Heart left ventricle (tissue), 16 donors: ENCODE measurements at regions not wholly inside any gene's neighbourhood (a gene's known extent, or its start where the extent isn't known, plus 50 kb on each side); places are given as distances from the start of the nearest gene placed in this dataset.
"Not testable (repeated sequence)": the region's sequence is repeated elsewhere in the genome, so short reads cannot be mapped to it uniquely, and the experiment has no call there.

Experiments
- ATAC-seq, 4 donors: fragments of 200-7000 bp; cut with Tn5 transposase; one replicate each; pipeline ENCODE4 v1.9.1; 2020 to 2022; ENCODE audit warnings: moderate library complexity in 4 of 4, mild to moderate bottlenecking in 3 of 4, moderate number of reproducible peaks in 1 of 4
- DNase-seq, 5 donors: peaks; one replicate each; pipeline ENCODE4 v3.0.0-alpha.2; 2020
- H3K27ac ChIP-seq, 12 donors: fragments of 200-600 bp; sonication (generic) in 4 of 12; one replicate each; pipeline versions ENCODE4 v1.5.0 to v1.8.0; 2016 to 2022; ENCODE audit warnings: mild to moderate bottlenecking in 2 of 12
- H3K27me3 ChIP-seq, 9 donors: fragments of 200-600 bp; sonication (generic) in 2 of 9; one replicate each; pipeline versions ENCODE4 v1.5.1 to v1.8.0; 2016 to 2022; ENCODE audit warnings: mild to moderate bottlenecking in 3 of 9
- H3K36me3 ChIP-seq, 9 donors: fragments of 200-600 bp; sonication (generic) in 2 of 9; one replicate each; pipeline versions ENCODE4 v1.5.0 to v1.8.0; 2018 to 2022; ENCODE audit warnings: mild to moderate bottlenecking in 2 of 9
- H3K4me1 ChIP-seq, 12 donors: fragments of 200-600 bp; sonication (generic) in 4 of 12; one replicate each; pipeline versions ENCODE4 v1.5.0 to v1.8.0; 2016 to 2022; ENCODE audit warnings: mild to moderate bottlenecking in 3 of 12
- H3K4me3 ChIP-seq, 12 donors: fragments of 200-600 bp; sonication (generic) in 4 of 12; one replicate each; pipeline versions ENCODE4 v1.5.0 to v1.8.0; 2017 to 2022; ENCODE audit warnings: mild to moderate bottlenecking in 9 of 12, moderate library complexity in 4 of 12
- H3K9me3 ChIP-seq, 12 donors: fragments of 200-600 bp; sonication (generic) in 4 of 12; one replicate each; pipeline versions ENCODE4 v1.5.0 to v1.8.0; 2016 to 2022; ENCODE audit warnings: mild to moderate bottlenecking in 1 of 12
- POLR2A ChIP-seq, 2 donors: fragments of 450-650 bp; IDR thresholded peaks; one replicate each; pipeline ENCODE4 v1.6.1; 2017; ENCODE audit warnings: antibody characterized with exemption in 2 of 2, mild to moderate bottlenecking in 2 of 2, moderate library complexity in 2 of 2
- WGBS, 4 donors: extraction: QIAGEN DNeasy Blood & Tissue Kit in 2 of 4; methylation state at CpG; one replicate each; pipeline versions ENCODE4 v1.1.5 to v1.1.7; 2013 to 2018; 5-methylcytosine and 5-hydroxymethylcytosine counted together
- intact Hi-C, 10 donors: fragments of 100-400 bp; cut with DNase I; formaldehyde crosslinking; loops; one replicate each; pipeline versions ENCODE4 v1.11.1 to v1.14.2; 2022
- TF ChIP-seq, protein P1 (sequence below), 12 donors: fragments of 200-600 bp; sonication (generic) in 4 of 12; IDR thresholded peaks; one replicate each; pipeline versions ENCODE4 v1.5.0 to v1.8.0; 2018 to 2022; ENCODE audit warnings: antibody characterized with exemption in 12 of 12, mild to moderate bottlenecking in 5 of 12
- donor health status: ischemic (EF 13 %, LVEDD 7.1; RV severe dilation, severe dysfunction).
- donor health status: healthy with polysubstance abuse.
- donor health status: DM: no; HTN: yes; CAD: no.
- donor health status: DM: no; HTN: no; CAD: no.
- donor health status: ischemic (EF 25% LVEDD 6.9; RV normal size, moderate dysfunction).
- donor health status: ischemic (EF 25% LVEDD 5.7; RV mildly dilated, moderate dysfunction).
- donor health status: healthy.
- donor health status: DM: yes; HTN: yes; CAD: no.
- donor health status: ischemic (EF 35%, LVEDD 5.7; RV mildly dilated, moderate dysfunction).
- donor health status: nonischemic (EF 11% LVEDD 7.7; RV severe dilation, severe dysfunction).
- donor health status: DM: yes; HTN: yes; CAD: no.
- donor health status: PGD.
- donor health status: ischemic (EF 29% LVEDD 5.4; RV normal size, mild dysfunction).
- donor health status: nonischemic (EF 23%, LVEDD 6.1; RV moderate dilation, normal function).

DNA sequence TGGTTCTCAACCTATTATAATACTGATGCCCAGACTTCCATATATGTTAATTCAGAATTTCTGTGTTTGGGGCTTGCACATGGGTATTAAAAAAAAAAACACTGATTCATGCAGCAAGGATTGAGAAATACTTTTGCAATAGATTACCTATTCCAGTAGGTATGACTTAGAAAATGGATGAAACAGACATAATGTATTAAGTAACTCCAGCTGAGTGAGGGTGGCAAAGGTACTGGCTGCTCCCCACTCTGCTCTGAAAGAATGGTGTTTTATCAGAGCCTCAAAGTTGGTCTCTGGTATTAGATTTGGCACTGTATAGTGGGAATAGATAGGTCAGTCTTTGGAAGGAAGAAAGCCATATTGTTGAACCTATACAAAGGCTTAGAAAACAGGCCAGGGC, 234.3 kb upstream of the FOLH1 start:
- no peak for ATAC-seq
- intact Hi-C loops = no loop called here
- H3K9me3 ChIP-seq = peaks cover 0 to 21% (median 0%) of the 10 kb centered on the region in 12 donors
- H3K4me3 ChIP-seq = no peak overlapping the region
- no peak for DNase-seq
- no peaks in the 10 kb centered on the region for H3K36me3 ChIP-seq
- no peak overlapping the region for H3K27ac ChIP-seq
- no peaks in the 10 kb centered on the region for H3K4me1 ChIP-seq
- TF ChIP-seq POLR2A (IDR thresholded peaks at IDR 0.05) = no peak
- TF ChIP-seq, protein P1, sequence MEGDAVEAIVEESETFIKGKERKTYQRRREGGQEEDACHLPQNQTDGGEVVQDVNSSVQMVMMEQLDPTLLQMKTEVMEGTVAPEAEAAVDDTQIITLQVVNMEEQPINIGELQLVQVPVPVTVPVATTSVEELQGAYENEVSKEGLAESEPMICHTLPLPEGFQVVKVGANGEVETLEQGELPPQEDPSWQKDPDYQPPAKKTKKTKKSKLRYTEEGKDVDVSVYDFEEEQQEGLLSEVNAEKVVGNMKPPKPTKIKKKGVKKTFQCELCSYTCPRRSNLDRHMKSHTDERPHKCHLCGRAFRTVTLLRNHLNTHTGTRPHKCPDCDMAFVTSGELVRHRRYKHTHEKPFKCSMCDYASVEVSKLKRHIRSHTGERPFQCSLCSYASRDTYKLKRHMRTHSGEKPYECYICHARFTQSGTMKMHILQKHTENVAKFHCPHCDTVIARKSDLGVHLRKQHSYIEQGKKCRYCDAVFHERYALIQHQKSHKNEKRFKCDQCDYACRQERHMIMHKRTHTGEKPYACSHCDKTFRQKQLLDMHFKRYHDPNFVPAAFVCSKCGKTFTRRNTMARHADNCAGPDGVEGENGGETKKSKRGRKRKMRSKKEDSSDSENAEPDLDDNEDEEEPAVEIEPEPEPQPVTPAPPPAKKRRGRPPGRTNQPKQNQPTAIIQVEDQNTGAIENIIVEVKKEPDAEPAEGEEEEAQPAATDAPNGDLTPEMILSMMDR (IDR thresholded peaks at IDR 0.05) = no peak
- no peaks in the 10 kb centered on the region for H3K27me3 ChIP-seq

DNA sequence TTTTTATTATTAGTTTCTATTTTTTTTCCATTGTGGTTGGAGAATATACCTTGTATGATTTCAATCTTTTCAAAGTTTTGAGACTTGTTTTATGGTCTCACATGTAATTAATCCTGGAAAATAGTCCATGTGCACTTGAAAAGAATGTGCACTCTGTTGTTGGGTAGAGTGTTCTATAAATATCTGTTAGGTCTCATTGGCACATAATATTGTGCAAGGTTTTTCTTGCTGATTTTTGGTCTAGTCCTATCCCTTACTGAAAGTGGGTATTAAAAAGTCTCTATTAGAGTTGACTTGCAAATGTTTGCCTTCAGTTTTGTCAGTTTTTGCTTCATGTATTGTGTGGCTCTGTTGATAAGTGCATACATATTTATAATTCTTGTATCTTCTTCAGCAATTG, 231.5 kb upstream of the FOLH1 start:
- H3K27ac ChIP-seq, ATAC-seq, H3K9me3 ChIP-seq, H3K4me1 ChIP-seq, intact Hi-C loops, DNase-seq, H3K27me3 ChIP-seq, H3K36me3 ChIP-seq, H3K4me3 ChIP-seq: not testable (repeated sequence)

DNA sequence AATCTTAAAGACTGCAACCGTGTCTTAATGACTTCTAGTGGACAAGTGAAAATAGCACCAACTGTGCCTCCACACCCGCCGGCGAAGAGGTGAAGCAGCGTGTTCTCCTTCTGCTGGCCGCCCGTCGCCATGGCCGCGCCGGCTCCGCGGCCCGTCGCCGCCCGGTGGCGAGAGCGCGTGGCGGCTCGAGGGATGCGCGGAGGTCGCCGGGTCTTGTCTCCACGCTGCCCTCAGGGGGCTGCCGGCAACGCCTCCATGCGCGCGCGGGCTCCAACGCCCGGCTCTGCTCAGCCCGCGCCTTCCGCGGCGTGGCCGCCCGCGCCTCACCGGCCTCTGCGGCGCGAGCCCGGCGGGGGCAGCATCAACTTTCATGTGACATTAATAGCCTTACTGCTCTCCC, 225.9 kb upstream of the FOLH1 start:
- H3K27me3 ChIP-seq, H3K9me3 ChIP-seq, H3K4me3 ChIP-seq, H3K27ac ChIP-seq, DNase-seq, H3K4me1 ChIP-seq, intact Hi-C loops, H3K36me3 ChIP-seq: not testable (repeated sequence)
- WGBS, 4 donors = 89 to 92% (median 90%) methylated on average over 46 to 49 of the region's 49 CpGs
- peak in 1 of 4 donors; percentile 24 for ATAC-seq

DNA sequence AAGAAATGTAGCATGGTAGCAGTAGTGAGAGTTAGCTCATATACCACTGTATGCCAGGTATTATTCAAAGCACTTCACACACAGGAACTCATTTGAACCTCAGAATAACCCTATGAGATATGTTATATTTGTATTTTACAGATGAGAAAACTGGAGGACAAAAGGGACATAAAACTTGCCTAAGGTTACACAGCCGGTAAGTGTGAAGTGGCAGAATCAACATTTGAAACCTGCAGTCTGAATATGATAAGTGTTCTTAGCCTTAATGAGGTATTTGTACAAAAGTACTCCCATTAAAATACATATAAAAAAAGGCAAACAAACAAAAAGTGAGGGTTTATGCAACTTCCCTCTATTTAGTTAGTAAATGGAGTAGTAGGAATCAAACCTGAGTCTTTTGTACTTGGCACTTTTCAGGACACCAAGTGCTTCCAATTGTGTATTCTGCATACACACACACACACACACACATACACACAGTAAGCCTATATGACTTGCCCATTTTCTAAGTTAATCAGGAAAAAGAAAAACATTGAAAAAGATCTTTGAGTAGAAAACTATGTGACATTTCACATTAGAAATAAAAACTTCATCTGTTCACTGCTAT, 223.9 kb upstream of the FOLH1 start:
- H3K4me1 ChIP-seq = no peaks in the 10 kb centered on the region
- H3K4me3 ChIP-seq = no peak overlapping the region
- ATAC-seq (no peak), DNase-seq (no peak)
- no peak overlapping the region for H3K27ac ChIP-seq
- TF ChIP-seq POLR2A (IDR thresholded peaks at IDR 0.05) = no peak
- TF ChIP-seq, protein P1 (IDR thresholded peaks at IDR 0.05) = no peak
- no peaks in the 10 kb centered on the region for H3K27me3 ChIP-seq
- intact Hi-C loops = no loop called here
- peaks cover 0 to 10% (median 0%) of the 10 kb centered on the region in 12 donors for H3K9me3 ChIP-seq
- WGBS, 4 donors = 54 to 74% (median 67%) methylated on average over 1 of the region's 1 CpG
- H3K36me3 ChIP-seq = no peaks in the 10 kb centered on the region

DNA sequence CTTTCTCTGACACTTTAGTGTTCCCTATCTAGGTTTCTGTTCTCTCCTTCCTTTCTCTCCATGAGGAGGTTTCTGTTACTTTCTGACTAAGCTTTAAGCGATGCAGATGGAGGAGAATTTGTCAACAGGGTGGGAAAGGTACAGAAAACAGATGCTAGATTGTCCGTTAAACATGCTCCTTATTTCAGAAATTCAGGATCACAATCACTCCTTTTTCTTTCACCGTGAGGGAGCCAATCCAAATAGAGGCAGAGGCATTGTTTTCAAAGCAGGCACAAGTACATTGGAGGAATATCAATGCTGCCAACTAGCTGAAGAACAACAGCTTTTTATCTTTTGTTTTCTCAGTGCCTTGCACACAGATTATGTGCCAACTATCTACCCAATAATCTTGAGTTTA, 215.7 kb upstream of the FOLH1 start:
- TF ChIP-seq, protein P1 (IDR thresholded peaks at IDR 0.05) = no peak
- TF ChIP-seq POLR2A (IDR thresholded peaks at IDR 0.05) = no peak
- H3K36me3 ChIP-seq = no peaks in the 10 kb centered on the region
- ATAC-seq (no peak), DNase-seq (no peak)
- intact Hi-C loops = no loop called here
- no peak overlapping the region for H3K27ac ChIP-seq
- no peaks in the 10 kb centered on the region for H3K27me3 ChIP-seq
- H3K9me3 ChIP-seq = peaks cover 0 to 10% (median 0%) of the 10 kb centered on the region in 12 donors
- no peak overlapping the region for H3K4me3 ChIP-seq
- 56 to 75% (median 63%) methylated on average over 3 of the region's 3 CpGs for WGBS, 4 donors
- no peaks in the 10 kb centered on the region for H3K4me1 ChIP-seq

DNA sequence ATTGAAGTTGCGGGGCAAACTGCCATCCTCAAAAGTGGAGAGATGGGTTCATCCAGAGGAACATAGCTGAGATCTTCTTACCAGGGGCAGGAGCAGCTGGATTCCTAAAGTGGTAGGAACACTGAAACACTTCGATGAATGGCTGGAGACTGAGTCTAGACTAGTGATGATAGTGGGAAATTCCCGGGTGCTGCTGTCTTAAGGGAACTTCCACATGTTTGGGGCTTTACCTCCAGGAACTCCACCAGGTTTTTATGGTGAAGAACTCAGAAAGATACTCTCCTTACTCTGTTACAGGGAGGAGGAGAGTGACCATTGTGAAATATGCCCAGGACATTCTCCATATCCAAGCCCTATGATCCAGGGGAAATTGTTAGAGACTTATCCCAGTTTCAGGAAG, 210.5 kb upstream of the FOLH1 start:
- H3K4me1 ChIP-seq, H3K9me3 ChIP-seq, DNase-seq, H3K4me3 ChIP-seq, H3K27ac ChIP-seq, H3K36me3 ChIP-seq, H3K27me3 ChIP-seq, intact Hi-C loops, ATAC-seq: not testable (repeated sequence)
- 80 to 89% (median 81%) methylated on average over 3 of the region's 3 CpGs for WGBS, 4 donors
